22Rv1 (cell line): ENCODE measurements at regions not wholly inside any gene's neighbourhood (a gene's known extent, or its start where the extent isn't known, plus 50 kb on each side); places are given as distances from the start of the nearest gene placed in this dataset.

Experiments
- CTCF ChIP-seq: fragments of 450-650 bp; IDR thresholded peaks from 2 replicates; pipeline ENCODE4 v1.5.1; 2017; ENCODE audit warnings: mild to moderate bottlenecking
- ZFX ChIP-seq: fragments of 450-650 bp; IDR thresholded peaks from 2 replicates; pipeline ENCODE4 v1.6.1; 2017; ENCODE audit warnings: antibody characterized with exemption, borderline replicate concordance

GRCh38 chr15:31858026-31858425 is 172.3 kb upstream of the CHRNA7 start:
- TF ChIP-seq CTCF = no peak
- no peak for TF ChIP-seq ZFX
